IPS-18c (cell line): ENCODE measurements at regions not wholly inside any gene's neighbourhood (a gene's known extent, or its start where the extent isn't known, plus 50 kb on each side); places are given as distances from the start of the nearest gene placed in this dataset.
"Not testable (repeated sequence)": the region's sequence is repeated elsewhere in the genome, so short reads cannot be mapped to it uniquely, and the experiment has no call there.

Experiments
- H3K4me3 ChIP-seq: 2 replicates; pipeline ENCODE4 v1.7.0; 2013; ENCODE audit warnings: low read depth, mild to moderate bottlenecking, low read length, moderate library complexity; ENCODE audit not compliant: insufficient read depth
- H3K9me3 ChIP-seq: one replicate; pipeline ENCODE4 v1.6.1; 2013; ENCODE audit warnings: mild to moderate bottlenecking, low read length, moderate library complexity; ENCODE audit not compliant: control insufficient read depth, insufficient read depth

- no peaks in the 10 kb centered on the region for H3K9me3 ChIP-seq
- no peak overlapping the region for H3K4me3 ChIP-seq
These were observed 100.9 kb downstream of the C16orf95 start for GRCh38 chr16:87216148-87216840.

- Histone ChIP-seq H3K9me3 (no peaks in the 10 kb centered on the region), H3K4me3 (no peak overlapping the region)
These were observed 100.3 kb downstream of the C16orf95 start for GRCh38 chr16:87216841-87217275.

- not testable (repeated sequence) for H3K9me3 ChIP-seq, H3K4me3 ChIP-seq
These were observed 99.4 kb downstream of the C16orf95 start for GRCh38 chr16:87217802-87218201.

GRCh38 chr16:87218281-87219055 is 98.7 kb downstream of the C16orf95 start:
- H3K4me3 ChIP-seq, result no peak overlapping the region
- no peaks in the 10 kb centered on the region for H3K9me3 ChIP-seq

- H3K4me3 ChIP-seq, result no peak overlapping the region
- H3K9me3 ChIP-seq, result no peaks in the 10 kb centered on the region
These were observed 97.8 kb downstream of the C16orf95 start for GRCh38 chr16:87219287-87219909.

- no peaks in the 10 kb centered on the region for H3K9me3 ChIP-seq
- H3K4me3 ChIP-seq, result no peak overlapping the region
These were observed 95.6 kb downstream of the C16orf95 start for GRCh38 chr16:87221633-87222032.

GRCh38 chr16:87222335-87222734 is 94.9 kb downstream of the C16orf95 start:
- H3K9me3 ChIP-seq, result no peaks in the 10 kb centered on the region
- no peak overlapping the region for H3K4me3 ChIP-seq

- no peak overlapping the region for H3K4me3 ChIP-seq
These were observed 93.4 kb downstream of the C16orf95 start for GRCh38 chr16:87223656-87224248.

GRCh38 chr16:87226926-87227295 is 90.3 kb downstream of the C16orf95 start:
- Histone ChIP-seq H3K4me3 (no peak overlapping the region), H3K9me3 (no peaks in the 10 kb centered on the region)

More at GRCh38 chr16:87223656-87224248, 93.4 kb downstream of the C16orf95 start:
- H3K9me3 ChIP-seq, result no peaks in the 10 kb centered on the region

GRCh38 chr16:87227296-87227951 is 89.8 kb downstream of the C16orf95 start:
- Histone ChIP-seq H3K4me3 (no peak overlapping the region), H3K9me3 (no peaks in the 10 kb centered on the region)

GRCh38 chr16:87228363-87228762 is 88.8 kb downstream of the C16orf95 start:
- no peaks in the 10 kb centered on the region for H3K9me3 ChIP-seq
- no peak overlapping the region for H3K4me3 ChIP-seq

- Histone ChIP-seq H3K9me3 (no peaks in the 10 kb centered on the region), H3K4me3 (no peak overlapping the region)
These were observed 87.7 kb downstream of the C16orf95 start for GRCh38 chr16:87229230-87230188.

- Histone ChIP-seq H3K4me3 (no peak overlapping the region), H3K9me3 (no peaks in the 10 kb centered on the region)
These were observed 86.6 kb downstream of the C16orf95 start for GRCh38 chr16:87230571-87230970.

- H3K4me3 ChIP-seq, result no peak overlapping the region
- H3K9me3 ChIP-seq, result no peaks in the 10 kb centered on the region
These were observed 85.9 kb downstream of the C16orf95 start for GRCh38 chr16:87231295-87231694.

- Histone ChIP-seq H3K9me3 (no peaks in the 10 kb centered on the region), H3K4me3 (no peak overlapping the region)
These were observed 85.3 kb downstream of the C16orf95 start for GRCh38 chr16:87231911-87232310.

- Histone ChIP-seq H3K9me3 (no peaks in the 10 kb centered on the region), H3K4me3 (no peak overlapping the region)
These were observed 83.3 kb downstream of the C16orf95 start for GRCh38 chr16:87233928-87234327.
